ENCODE measurements at regions not wholly inside any gene's neighbourhood (a gene's known extent, or its start where the extent isn't known, plus 50 kb on each side); places are given as distances from the start of the nearest gene placed in this dataset.

DNA sequence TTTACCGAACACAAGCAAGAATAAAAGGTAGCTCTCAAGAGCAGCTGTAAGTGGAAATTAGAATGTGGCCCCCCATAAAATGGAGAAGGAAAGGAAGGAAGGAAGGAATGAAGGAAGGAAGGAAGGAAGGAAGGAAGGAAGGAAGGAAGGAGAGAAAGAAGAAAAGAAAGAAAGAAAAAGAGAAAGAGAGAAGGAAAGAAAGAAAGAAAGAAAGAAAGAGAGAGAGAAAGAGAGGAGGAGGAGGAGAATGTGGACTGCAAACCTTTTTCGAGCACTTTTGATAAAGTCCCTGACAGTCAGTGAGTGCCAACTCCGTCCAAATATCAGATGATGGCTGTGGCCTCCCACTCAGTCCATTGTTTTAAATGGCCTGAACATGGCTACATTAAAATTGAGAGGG is 53.8 kb upstream of the SNX2 start:
- DNase-seq (ENCODE audit: low read depth): no peak

DNA sequence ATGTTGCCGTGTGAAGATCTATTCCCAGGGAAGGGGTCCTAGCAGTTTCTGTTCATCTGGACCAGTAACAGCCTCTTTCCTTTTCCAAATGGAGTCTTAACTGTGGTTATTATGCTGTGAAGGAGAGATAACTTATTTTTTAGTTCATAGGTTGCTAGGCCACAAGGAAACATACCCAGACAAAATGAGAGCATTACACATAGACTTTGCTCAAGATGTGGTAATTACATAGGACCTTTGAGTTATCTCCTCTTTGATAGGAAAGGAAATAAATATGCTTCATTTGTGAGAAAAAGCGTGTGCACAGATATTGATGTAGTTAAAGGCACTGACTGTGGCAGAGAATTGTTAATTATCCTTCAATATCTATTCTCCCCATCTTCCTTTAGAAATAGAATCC is 52.5 kb upstream of the SNX2 start:
- DNase-seq (ENCODE audit: low read depth): no peak

DNA sequence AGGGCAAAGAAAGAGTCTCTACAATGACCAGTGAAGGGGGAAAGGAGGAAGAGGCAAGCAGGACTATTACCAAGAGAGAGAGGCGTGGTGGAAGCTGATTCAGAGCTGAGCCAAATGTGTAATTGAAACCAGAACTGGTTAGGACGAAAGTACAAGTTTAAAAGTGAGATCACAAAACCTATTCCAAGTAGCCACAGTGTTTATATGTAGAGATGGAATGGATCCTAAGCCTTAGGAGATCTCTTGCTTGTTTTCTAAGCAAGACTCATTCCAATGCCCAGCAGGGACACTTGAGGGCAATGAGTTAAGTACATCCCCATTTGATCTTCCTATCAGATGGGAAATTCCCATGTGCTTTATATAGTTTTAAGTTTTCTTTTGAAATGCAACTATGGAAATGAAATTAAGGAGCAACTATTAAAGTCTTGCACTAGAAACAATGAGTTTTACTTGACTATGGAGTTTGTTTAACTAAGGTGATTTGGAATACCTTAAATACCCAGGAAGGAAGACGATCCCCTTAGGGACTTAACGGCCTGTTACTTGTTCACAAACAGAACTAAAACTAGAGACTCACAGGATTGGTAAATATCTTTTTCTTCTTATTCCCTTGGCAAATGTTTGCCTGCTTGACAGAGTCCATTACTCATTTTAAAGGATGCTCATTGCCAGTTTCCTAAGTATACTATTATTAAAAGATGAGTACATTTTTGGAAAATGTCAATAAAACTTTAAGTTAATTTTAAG is 51.1 kb upstream of the SNX2 start:
- DNase-seq (ENCODE audit: low read depth): peak; percentile 93

Measured in fibroblast of gingiva (primary cell).